ENCODE measurements at regions not wholly inside any gene's neighbourhood (a gene's known extent, or its start where the extent isn't known, plus 50 kb on each side); places are given as distances from the start of the nearest gene placed in this dataset.
A peak's percentile ranks its signal among the peaks of the same experiment; 100 is the strongest.

DNA sequence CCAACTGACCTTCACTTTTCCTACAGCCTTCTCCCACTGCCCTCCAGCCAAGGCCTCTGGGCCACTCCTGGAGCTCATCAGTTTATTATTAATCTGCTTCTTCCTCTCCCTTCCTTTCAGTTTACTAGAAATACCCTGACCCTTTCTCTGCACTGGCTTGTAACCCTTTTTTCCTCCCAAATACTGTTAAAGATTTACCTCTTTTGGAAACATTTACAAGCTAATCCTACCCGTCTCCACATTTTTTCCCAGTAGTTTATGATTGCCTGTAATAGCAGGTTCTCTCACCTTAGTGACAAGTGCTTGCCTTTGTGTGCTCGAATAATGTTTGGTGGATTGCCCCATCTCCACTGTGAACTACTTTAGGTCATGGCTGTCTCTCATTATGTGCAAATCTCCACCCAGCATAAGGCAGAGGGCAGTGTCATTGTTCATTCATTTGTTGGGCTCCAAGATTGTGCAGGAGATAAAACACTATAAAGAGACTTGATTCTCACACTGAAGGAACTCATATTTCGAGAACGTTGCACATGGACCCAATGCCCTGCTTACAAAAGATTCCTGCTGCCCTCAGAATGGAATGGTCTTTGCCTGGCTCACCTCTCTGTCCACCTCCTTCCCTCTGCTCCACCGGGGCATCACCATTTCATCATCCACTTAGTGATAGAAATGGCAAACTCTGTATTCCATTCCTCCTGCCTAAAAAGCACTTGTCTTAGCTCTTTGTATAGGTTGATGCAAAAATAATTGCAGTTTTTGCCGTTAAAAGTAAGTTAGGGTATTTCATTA is 491.1 kb downstream of the UTRN start:
- no peak overlapping the region for H3K4me3 Mint-ChIP-seq
- no peak overlapping the region for H3K9ac ChIP-seq (ENCODE audit: extremely low read depth, insufficient read length, low read length)
- no peak overlapping the region for H2BK15ac ChIP-seq (ENCODE audit: low read depth, low read length)
- H3K9me3 ChIP-seq (ENCODE audit: control insufficient read depth, low read depth, low read length): no peaks in the 10 kb centered on the region
- H3K36me3 Mint-ChIP-seq (ENCODE audit: insufficient read depth in 1 of 3, low read depth in 3 of 3): peaks cover 9 to 46% (median 42%) of the 10 kb centered on the region in 3 experiments
- peaks cover 36 to 38% of the 10 kb centered on the region in 2 experiments for H3K4me1 Mint-ChIP-seq
- H2AFZ ChIP-seq (ENCODE audit: low read length): no peak overlapping the region
- no peaks in the 10 kb centered on the region for H4K20me1 ChIP-seq (ENCODE audit: control insufficient read depth, insufficient read depth, insufficient read length)
- no peak for DNase-seq
- no peaks in the 10 kb centered on the region; the same call in 1 of the 2 replicates for H3K4me1 ChIP-seq (ENCODE audit: insufficient read depth, low read length)
- H3K18ac ChIP-seq (ENCODE audit: insufficient read length, low read depth, low read length): no peak overlapping the region
- no peak overlapping the region for H2BK20ac ChIP-seq (ENCODE audit: low read depth, low read length, poor library complexity, severe bottlenecking)
- no peak overlapping the region for H4K8ac ChIP-seq (replicated peaks; ENCODE audit: insufficient read length, low read depth, low read length)
- no peak overlapping the region for H2BK120ac ChIP-seq (ENCODE audit: low read depth, low read length, poor library complexity, severe bottlenecking)
- no peaks in the 10 kb centered on the region for H3K79me1 ChIP-seq (ENCODE audit: insufficient read depth, low read depth, low read length, poor library complexity, severe bottlenecking)
- H3K79me2 ChIP-seq (ENCODE audit: insufficient read depth, low read length): no peaks in the 10 kb centered on the region
- no peak overlapping the region for H3K4me2 ChIP-seq (ENCODE audit: insufficient read depth, insufficient read length, low read length)
- H3K4ac ChIP-seq (ENCODE audit: low read depth, low read length): no peak overlapping the region
- no peak overlapping the region for H2BK5ac ChIP-seq (ENCODE audit: insufficient read length, low read length)
- H3K27ac ChIP-seq (ENCODE audit: insufficient read length, low read depth, low read length): no peak overlapping the region
- no peak overlapping the region for H4K91ac ChIP-seq (ENCODE audit: insufficient read length, low read depth, low read length)
- TF ChIP-seq, protein P1, sequence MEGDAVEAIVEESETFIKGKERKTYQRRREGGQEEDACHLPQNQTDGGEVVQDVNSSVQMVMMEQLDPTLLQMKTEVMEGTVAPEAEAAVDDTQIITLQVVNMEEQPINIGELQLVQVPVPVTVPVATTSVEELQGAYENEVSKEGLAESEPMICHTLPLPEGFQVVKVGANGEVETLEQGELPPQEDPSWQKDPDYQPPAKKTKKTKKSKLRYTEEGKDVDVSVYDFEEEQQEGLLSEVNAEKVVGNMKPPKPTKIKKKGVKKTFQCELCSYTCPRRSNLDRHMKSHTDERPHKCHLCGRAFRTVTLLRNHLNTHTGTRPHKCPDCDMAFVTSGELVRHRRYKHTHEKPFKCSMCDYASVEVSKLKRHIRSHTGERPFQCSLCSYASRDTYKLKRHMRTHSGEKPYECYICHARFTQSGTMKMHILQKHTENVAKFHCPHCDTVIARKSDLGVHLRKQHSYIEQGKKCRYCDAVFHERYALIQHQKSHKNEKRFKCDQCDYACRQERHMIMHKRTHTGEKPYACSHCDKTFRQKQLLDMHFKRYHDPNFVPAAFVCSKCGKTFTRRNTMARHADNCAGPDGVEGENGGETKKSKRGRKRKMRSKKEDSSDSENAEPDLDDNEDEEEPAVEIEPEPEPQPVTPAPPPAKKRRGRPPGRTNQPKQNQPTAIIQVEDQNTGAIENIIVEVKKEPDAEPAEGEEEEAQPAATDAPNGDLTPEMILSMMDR (conservative IDR thresholded peaks at IDR 0.05): no peak
- no peak overlapping the region for H3K56ac ChIP-seq (ENCODE audit: insufficient read length, low read depth, low read length)
- H2AK5ac ChIP-seq (ENCODE audit: insufficient read length, low read length): no peak overlapping the region
- no peak overlapping the region for H3K23ac ChIP-seq (ENCODE audit: insufficient read length, low read depth, low read length)
- no peaks in the 10 kb centered on the region for H3K27me3 Mint-ChIP-seq (ENCODE audit: low read depth)
- H3T11ph ChIP-seq (ENCODE audit: low read length): no peak overlapping the region
- H4K5ac ChIP-seq (ENCODE audit: insufficient read length, low read depth, low read length): peak overlapping the region; percentile 41
- no peaks in the 10 kb centered on the region for H3K23me2 ChIP-seq (ENCODE audit: insufficient read length, low read depth, low read length, poor library complexity, severe bottlenecking)
- H3K27me3 ChIP-seq (ENCODE audit: insufficient read depth, low read length): no peaks in the 10 kb centered on the region
- no peaks in the 10 kb centered on the region for H3K9me3 Mint-ChIP-seq
- H3K27ac Mint-ChIP-seq: peak overlapping the region in 2 of 3 experiments; percentile 26 to 61; a peak in 3 of 7 replicates
- no peak overlapping the region for H3K14ac ChIP-seq (ENCODE audit: insufficient read depth, low read length)
- no CpG with 5 or more reads among the region's 6 CpGs for WGBS (ENCODE audit: extremely low coverage, insufficient read length, low lambda C conversion rate)
- no peak overlapping the region for H2BK12ac ChIP-seq (ENCODE audit: insufficient read length, low read depth, low read length)

Data from H9 (cell line).